Endothelial cell of umbilical vein (primary cell): ENCODE measurements at regions not wholly inside any gene's neighbourhood (a gene's known extent, or its start where the extent isn't known, plus 50 kb on each side); places are given as distances from the start of the nearest gene placed in this dataset.

Experiments used
- BruUV-seq: library from RNA; stranded (reverse); fragments of 400-500 nt; replicated peaks from 2 replicates; lab custom pipeline; 2021; lab: Mats Ljungman, UMichigan
- CTCF ChIA-PET: fragments of 300-600, 350-600 bp; sonication (Branson Sonifier 250); formaldehyde crosslinking; loops from one replicate; lab custom pipeline; 2021; ENCODE audit warnings: antibody characterized with exemption, inconsistent platforms; lab: Charles Lee
- POLR2A ChIA-PET: fragments of 300-600, 350-600 bp; sonication (Branson Sonifier 250); formaldehyde crosslinking; loops from one replicate; lab custom pipeline; 2021; ENCODE audit warnings: antibody characterized with exemption, inconsistent platforms; lab: Charles Lee
- DNase-seq: peaks from one replicate; pipeline ENCODE4 v3.0.0-alpha.2; 2011; ENCODE audit warnings: low read depth, low spot score
- FAIRE-seq: peaks from 2 replicates; lab custom pipeline; 2011; peaks lifted over from hg19 to GRCh38; lab: Jason Lieb, UNC
- H2AFZ ChIP-seq: 2 replicates; pipeline ENCODE4 v1.6.0; 2012; ENCODE audit warnings: low read depth, low read length, control low read depth, inconsistent platforms
- H3K27ac ChIP-seq: 2 replicates; pipeline ENCODE4 v1.5.1; 2011; ENCODE audit warnings: low read depth, mild to moderate bottlenecking, control low read depth, low read length, moderate library complexity; ENCODE audit not compliant: insufficient read depth
- H3K27me3 ChIP-seq, 2 experiments: 2 replicates each; pipeline versions ENCODE4 v1.6.0 to v1.6.1; 2011; ENCODE audit warnings: low read length in 2 of 2, mixed read lengths in 1 of 2; ENCODE audit not compliant: control insufficient read depth in 2 of 2, insufficient read depth in 2 of 2
- H3K36me3 ChIP-seq, 2 experiments: 2 replicates in 1 of 2; 3 replicates in 1 of 2; pipeline ENCODE4 v1.5.1; 2011; ENCODE audit warnings: low read length in 2 of 2, mild to moderate bottlenecking in 1 of 2, moderate library complexity in 1 of 2; ENCODE audit not compliant: control insufficient read depth in 2 of 2, insufficient read depth in 2 of 2; ENCODE audit errors: extremely low read depth in 1 of 2
- H3K4me1 ChIP-seq: 3 replicates; pipeline ENCODE4 v1.5.1; 2011; ENCODE audit warnings: mild to moderate bottlenecking, low read length; ENCODE audit not compliant: control insufficient read depth, insufficient read depth; ENCODE audit errors: extremely low read depth
- H3K4me2 ChIP-seq: 2 replicates; pipeline ENCODE4 v1.6.1; 2011; ENCODE audit warnings: low read length, control low read depth, mixed read lengths; ENCODE audit not compliant: insufficient read depth
- H3K4me3 ChIP-seq, 3 experiments: fragments of 200-600 bp in 1 of 3; sonication (generic), shearing (Covaris generic) in 1 of 3; replicated peaks in 1 of 3; 2 replicates each; pipeline ENCODE4 v1.5.1; 2011 to 2016; ENCODE audit warnings: control low read depth in 3 of 3, low read length in 3 of 3, mild to moderate bottlenecking in 2 of 3, inconsistent platforms in 1 of 3, low read depth in 1 of 3, moderate library complexity in 1 of 3; ENCODE audit not compliant: insufficient read depth in 1 of 3
- H3K79me2 ChIP-seq: 2 replicates; pipeline ENCODE4 v1.6.0; 2012; ENCODE audit warnings: low read length, inconsistent platforms; ENCODE audit not compliant: control insufficient read depth, insufficient read depth
- H3K9ac ChIP-seq: replicated peaks from 2 replicates; pipeline ENCODE3; 2011; ENCODE audit warnings: low read length, control low read depth; ENCODE audit not compliant: insufficient read depth; ENCODE audit errors: extremely low read depth
- H3K9me1 ChIP-seq: replicated peaks from 3 replicates; pipeline ENCODE4 v1.6.0; 2011; ENCODE audit warnings: mild to moderate bottlenecking, low read length; ENCODE audit not compliant: control insufficient read depth, insufficient read depth; ENCODE audit errors: extremely low read depth
- H3K9me3 ChIP-seq: replicated peaks from 2 replicates; pipeline ENCODE4 v1.5.1; 2012; ENCODE audit warnings: low read length, inconsistent platforms; ENCODE audit not compliant: control insufficient read depth, insufficient read depth
- H4K20me1 ChIP-seq: replicated peaks from 2 replicates; pipeline ENCODE3; 2011; ENCODE audit warnings: mild to moderate bottlenecking, low read length; ENCODE audit not compliant: control insufficient read depth, insufficient read depth; ENCODE audit errors: extremely low read depth
- EZH2 ChIP-seq: IDR thresholded peaks from 2 replicates; pipeline ENCODE4 v1.6.1; 2012; ENCODE audit warnings: borderline replicate concordance, low read depth, mild to moderate bottlenecking, moderate library complexity, low read length, inconsistent platforms; ENCODE audit not compliant: severe bottlenecking
- GATA2 ChIP-seq: IDR thresholded peaks from 2 replicates; pipeline ENCODE4 v1.7.0; 2011; ENCODE audit warnings: low read depth, mild to moderate bottlenecking, moderate library complexity, mixed read lengths, low read length; ENCODE audit not compliant: insufficient read length, insufficient read depth
- JUN ChIP-seq: IDR thresholded peaks from 2 replicates; pipeline ENCODE4 v1.6.1; 2011; ENCODE audit warnings: borderline replicate concordance, low read depth; ENCODE audit not compliant: insufficient read length, insufficient read depth
- MYC ChIP-seq: IDR thresholded peaks from one replicate; pipeline ENCODE4 v1.6.1; 2011; ENCODE audit warnings: mild to moderate bottlenecking, low read depth, low read length
- dilution Hi-C: fragments of 300-500 bp; cut with MboI; formaldehyde crosslinking; loops from one replicate; pipeline ENCODE4 v1.15.0; 2019; ENCODE audit warnings: low sequenced_read_pairs; ENCODE audit not compliant: extremely low pct_ligation_motif_present
- intact Hi-C: fragments of 100-400 bp; cut with micrococcal nuclease; formaldehyde crosslinking; loops from one replicate; pipeline ENCODE4 v1.10.0; 2022
- TF ChIP-seq, protein P1 (sequence below), 2 donors: IDR thresholded peaks; 1 replicate in 1 of 2; 2 replicates in 1 of 2; pipeline ENCODE4 v1.5.1; 2011; ENCODE audit warnings: low read length in 2 of 2, mild to moderate bottlenecking in 2 of 2, moderate library complexity in 2 of 2, control low read depth in 1 of 2, inconsistent platforms in 1 of 2, low read depth in 1 of 2; ENCODE audit not compliant: insufficient read depth in 1 of 2; ENCODE audit errors: extremely low read depth in 1 of 2

DNA sequence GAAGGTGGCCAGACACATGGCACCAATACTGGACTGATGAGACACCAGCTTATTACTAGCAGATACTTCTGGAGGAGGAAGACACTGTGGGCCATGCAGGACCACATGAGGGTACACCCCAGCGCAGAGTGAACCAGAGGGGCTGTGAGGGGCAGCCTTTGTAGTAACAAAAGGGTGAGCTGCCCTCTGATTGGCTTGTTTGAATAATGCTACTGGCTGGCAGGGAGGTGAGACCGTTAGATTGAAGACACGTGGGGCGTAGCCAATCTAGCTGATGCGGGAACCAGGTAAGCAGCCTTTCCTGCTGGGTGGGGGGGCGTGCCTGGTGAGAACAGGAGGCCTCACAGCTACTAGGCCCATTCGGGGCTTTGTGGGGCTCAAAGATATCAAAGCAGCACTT is 102.8 kb upstream of the SEC14L1 start:
- Histone ChIP-seq H3K9me3 (no peaks in the 10 kb centered on the region), H3K27ac (no peak overlapping the region), H3K79me2 (no peaks in the 10 kb centered on the region), H3K4me3 (no peak overlapping the region), H3K4me2 (no peak overlapping the region), H3K36me3 (no peaks in the 10 kb centered on the region), H3K27me3 (no peaks in the 10 kb centered on the region), H4K20me1 (no peaks in the 10 kb centered on the region), H3K9me1 (no peaks in the 10 kb centered on the region), H3K4me1 (no peaks in the 10 kb centered on the region), H3K9ac (no peak overlapping the region), H2AFZ (no peak overlapping the region)
- CTCF ChIA-PET: interaction anchor here (1.3 to 3.9 kb wide), 2 partner anchors 19 to 32 kb away, joined by 3 to 32 read pairs; no protein-coding TSS in a partner anchor
- POLR2A ChIA-PET: no interaction called here
- no TSS peak for BruUV-seq
- intact Hi-C loops (no loop called here), dilution Hi-C loops (no loop called here)
- TF ChIP-seq GATA2 (no peak), JUN (no peak), EZH2 (no peak), MYC (no peak)
- TF ChIP-seq, protein P1, sequence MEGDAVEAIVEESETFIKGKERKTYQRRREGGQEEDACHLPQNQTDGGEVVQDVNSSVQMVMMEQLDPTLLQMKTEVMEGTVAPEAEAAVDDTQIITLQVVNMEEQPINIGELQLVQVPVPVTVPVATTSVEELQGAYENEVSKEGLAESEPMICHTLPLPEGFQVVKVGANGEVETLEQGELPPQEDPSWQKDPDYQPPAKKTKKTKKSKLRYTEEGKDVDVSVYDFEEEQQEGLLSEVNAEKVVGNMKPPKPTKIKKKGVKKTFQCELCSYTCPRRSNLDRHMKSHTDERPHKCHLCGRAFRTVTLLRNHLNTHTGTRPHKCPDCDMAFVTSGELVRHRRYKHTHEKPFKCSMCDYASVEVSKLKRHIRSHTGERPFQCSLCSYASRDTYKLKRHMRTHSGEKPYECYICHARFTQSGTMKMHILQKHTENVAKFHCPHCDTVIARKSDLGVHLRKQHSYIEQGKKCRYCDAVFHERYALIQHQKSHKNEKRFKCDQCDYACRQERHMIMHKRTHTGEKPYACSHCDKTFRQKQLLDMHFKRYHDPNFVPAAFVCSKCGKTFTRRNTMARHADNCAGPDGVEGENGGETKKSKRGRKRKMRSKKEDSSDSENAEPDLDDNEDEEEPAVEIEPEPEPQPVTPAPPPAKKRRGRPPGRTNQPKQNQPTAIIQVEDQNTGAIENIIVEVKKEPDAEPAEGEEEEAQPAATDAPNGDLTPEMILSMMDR (IDR thresholded peaks at IDR 0.05; ENCODE audit: extremely low read depth in 1 of 2, insufficient read depth in 1 of 2, low read depth in 1 of 2, low read length in 2 of 2): no peak
- FAIRE-seq: no peak
- no peak for DNase-seq
